NCI-H82 treated with DMSO at 0.1 percent for 48 hours (cell line): ENCODE measurements at regions not wholly inside any gene's neighbourhood (a gene's known extent, or its start where the extent isn't known, plus 50 kb on each side); places are given as distances from the start of the nearest gene placed in this dataset.
A peak's percentile ranks its signal among the peaks of the same experiment; 100 is the strongest.

ENCODE experiments used
- DNase-seq: peaks from one replicate; lab custom pipeline; 2025; ENCODE audit not compliant: unreplicated experiment; lab: John Stamatoyannopoulos, UW

DNA sequence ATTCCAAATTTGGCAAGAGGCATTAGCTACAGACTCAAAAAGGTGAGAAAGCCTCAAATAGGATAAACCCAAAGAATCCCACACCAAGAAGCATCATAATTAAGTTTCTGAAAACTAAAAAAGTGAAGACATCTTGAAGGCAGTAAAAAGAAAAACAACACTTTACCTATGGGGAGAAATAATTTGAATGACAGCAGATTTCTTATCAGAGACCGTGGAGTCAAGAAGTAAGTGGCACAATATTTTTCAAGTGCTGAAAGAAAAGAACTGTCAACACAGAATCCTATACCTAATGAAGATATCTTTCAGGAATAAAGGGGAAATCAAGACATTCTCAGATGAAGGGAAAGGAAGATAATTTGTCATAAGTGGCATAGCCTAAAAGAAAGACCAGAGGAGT lies 193.3 kb upstream of the CHD6 start:
- DNase-seq, result no peak

DNA sequence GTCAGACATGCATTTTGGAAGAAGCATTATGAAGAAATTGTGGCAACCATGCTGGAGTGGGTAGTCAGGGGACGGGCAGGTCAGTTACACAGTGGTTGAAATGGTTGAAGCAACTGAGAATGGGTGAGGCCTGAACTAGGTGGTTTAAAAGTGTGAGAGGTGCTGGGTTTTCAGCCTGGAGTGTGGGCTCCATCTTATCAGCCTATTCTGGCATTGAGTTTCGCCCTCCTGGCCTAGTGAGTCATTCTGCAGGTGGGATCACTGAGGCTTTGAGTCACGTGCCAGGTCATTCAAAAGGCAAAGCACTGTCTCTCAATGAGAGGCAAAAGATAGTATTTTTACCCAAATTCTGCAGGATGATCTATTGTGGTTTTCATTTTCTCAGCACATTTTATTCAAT lies 181.9 kb upstream of the CHD6 start:
- no peak for DNase-seq

DNA sequence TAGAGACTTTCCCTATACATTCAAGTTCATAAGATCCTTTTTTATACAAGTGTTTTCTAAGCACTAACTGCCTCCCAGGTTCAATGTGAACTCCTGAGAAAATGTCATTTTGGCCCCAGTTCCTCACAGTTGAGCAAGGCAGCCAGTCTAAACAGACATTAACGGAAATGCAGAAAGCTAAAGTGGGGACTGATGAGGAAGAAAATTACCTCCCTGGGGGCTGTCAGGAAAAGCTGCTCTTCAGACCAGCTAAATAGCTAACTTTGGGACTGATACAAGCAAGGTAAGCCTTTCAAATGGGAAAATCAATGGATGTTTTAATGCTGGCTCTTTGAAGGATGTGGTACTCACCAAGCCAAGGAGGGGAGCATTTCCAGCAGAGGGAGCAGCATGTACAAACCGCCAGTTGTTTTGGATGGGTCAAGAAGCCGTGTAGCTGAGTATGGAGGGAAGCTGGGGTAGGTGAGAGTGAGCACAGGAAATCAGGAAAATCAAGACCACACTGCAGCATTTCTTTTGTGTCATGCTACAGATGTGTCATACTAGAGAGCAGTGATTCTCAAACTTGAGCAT lies 180.8 kb upstream of the CHD6 start:
- DNase-seq, result no peak

DNA sequence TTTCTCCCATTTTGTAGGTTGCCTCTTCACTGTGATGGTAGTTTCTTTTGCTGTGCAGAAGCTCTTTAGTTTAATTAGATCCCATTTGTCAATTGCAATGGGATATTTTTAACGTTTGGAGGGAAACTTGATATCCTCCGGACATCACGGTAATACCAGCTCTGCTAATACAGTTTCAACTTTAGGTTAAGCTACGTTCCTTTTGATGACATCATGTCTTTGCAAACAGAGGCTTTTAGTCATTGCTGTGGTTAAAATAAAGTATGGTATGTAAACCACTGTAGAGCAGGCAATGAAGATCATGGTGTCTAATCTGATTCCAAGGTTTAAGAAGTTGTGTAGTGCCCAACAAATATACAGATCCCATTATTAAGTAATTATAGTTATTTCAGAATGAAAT lies 168.0 kb upstream of the CHD6 start:
- DNase-seq, result no peak

DNA sequence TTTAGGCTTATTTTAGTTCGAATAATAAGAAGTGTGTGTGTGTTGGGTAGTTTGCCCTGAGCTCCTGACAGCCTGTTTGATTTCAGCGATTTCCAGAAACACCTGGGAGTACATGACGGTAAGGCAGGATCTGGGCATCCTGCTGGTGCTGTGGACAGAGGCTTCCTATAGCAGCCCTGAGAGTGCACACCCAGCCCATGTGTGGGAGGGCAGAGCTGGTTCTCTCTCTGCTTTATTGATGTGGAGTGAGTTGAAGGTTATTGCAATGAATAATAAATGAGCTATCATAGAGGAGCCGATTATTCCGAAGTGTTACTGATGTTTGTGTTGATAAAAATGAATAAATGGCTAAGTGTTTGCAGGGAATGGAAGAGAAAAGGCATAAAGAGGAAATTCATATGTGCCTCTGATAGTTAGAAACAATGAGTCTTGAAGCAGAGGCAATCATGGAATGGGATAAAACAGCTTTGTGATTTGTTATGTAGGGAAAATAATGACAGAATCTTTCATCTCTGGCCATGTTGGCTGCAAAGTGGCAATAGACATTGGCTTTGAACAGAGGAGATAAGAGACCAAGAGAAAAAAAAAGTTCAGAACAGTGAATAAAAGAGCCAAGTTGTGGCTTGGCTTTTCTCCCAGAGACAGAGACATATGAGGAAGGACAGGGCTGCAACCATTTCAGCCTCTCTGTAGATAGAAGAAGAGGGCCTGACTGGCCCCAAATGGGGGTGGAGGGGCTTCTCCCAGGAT lies 166.2 kb upstream of the CHD6 start:
- DNase-seq, result no peak

DNA sequence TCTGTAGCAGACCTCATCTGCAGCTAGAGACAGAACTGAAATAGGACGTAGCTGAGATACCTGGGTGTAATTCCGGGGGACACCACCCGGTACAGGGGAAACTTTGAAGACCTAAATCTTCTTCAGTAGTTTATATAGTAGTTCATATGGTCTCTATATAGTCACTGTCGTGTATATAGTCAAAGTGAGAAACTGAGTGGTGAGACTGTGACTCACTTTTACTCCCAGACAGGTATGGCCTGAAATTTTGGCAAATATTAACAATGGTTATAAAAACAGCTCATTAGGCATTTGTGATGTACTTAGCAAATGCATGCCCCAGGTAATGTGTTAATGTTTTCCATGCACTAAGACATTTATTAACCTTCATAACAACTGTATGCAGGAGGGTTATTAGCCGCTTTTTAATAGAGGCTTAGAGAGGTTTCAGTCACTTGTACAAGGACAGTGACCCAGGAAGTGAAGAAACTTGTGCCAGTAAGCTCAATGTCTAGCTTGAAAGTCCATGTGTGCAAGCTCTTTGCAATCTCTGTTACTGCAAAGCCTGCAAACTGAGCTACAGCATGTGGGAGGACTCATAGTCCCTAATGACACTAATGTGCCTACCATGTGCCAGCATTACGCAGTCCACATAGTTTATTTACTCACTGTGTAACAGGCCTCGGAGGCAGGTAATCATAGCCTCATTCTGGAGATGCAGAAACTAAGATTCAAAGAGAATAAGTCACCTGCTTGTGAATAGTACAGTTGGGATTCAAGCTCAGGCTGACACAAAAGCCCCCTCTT lies 165.4 kb upstream of the CHD6 start:
- no peak for DNase-seq

DNA sequence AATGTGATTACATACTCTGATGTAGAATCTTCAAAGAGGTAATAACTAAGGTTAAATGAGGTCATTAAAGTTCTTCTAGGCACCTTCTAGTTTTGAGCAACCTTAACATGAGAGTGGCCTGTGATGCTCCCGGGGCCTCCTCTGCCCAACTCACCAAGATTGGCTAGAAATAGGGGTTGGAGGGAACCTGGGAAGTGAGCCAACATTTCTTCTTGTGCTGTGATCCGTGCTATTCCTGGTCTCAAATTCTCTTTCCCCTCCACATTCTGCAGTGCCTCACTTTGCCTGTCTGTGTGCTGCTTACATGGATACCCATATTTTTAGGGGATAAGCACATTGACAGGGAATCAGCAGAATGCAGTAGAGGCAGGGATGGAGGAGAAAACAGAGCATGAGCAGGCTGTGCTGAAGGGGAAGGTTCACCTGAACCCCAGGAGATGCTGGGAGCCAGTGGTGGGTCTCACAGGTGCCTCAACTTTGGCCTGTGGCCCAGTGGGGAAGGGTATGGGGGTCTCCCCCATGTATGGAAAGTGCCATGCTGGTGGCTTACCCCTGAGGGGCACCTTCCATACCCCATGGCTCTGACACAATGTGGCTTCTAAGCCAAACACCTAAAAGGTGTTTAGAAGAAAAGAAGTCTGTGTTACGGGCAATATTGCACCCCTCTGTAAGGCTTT lies 164.7 kb upstream of the CHD6 start:
- DNase-seq, result no peak

DNA sequence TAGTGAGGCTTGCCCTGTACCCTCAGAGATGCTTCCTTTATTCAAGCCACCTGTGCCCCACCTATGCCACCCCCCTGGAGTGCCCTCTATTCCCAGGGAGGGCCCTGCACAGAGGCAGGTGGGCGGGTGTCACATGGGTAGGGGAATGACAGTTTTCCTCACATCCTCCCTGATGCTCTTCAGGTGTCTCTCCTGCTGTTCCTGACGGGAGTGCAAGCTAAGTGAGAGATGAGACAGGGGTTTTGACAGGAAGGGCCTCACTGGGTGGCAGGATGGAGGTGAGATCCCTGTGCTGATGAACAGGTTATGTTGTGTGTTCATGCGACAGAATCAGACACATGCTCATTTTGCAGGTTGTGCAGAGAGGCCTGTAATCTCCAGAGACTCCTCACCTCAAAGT lies 164.1 kb upstream of the CHD6 start:
- DNase-seq, result no peak

DNA sequence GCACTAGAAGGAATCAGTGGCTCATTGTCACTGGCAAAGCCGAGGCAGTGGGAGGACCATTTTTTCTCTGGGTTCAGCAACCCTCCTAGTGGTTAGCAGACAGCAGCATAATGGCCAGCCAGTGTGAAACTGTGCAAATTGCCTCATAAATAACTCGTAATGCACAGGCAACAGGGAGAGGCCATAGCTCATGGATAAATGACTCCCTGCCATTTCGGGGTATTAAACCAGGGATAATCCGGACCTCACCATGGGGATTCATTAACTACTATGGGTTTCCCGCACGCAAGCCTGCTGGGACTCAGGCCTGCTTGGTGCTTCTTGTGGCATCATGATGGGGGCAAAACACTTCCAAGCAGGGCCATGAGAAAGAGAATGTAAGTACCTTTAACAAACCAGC lies 158.2 kb upstream of the CHD6 start:
- peak; percentile 40 for DNase-seq

DNA sequence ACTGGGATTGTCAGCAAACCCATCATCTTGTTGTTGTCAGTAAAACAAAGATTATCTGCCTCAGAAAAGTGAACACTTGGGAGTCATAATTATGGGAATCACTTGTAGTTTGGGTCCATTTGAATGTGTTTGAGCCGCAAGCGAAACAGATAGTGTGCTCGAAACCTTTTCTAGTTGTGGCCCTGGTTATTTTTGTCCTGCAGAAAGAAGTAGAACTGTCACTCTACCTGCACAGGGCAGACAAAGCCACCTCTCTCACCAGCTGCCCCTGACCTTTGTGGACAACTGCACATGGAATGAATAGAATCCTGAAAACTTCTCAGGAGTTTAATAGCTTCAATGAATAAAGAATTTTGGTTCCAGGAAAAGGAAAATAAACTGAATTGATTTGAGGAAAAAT lies 156.1 kb upstream of the CHD6 start:
- DNase-seq, result no peak

DNA sequence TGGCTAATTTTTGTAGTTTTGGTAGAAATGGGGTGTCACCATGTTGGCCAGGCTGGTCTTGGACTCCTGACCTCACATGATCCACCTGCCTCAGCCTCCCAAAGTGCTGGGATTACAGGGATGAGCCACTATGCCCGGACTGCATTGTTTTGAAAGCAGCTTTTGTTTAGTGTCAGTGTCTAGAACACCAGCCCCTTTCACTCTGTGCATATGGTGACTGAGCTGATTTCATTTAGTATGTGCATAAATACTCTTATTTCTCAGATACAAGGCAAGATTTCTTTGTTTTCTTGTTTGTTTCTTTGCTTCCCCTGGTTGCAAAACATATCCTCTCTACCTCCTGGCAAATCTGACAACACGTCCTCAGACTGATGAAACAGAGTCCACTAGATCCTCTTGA lies 152.8 kb upstream of the CHD6 start:
- no peak for DNase-seq

DNA sequence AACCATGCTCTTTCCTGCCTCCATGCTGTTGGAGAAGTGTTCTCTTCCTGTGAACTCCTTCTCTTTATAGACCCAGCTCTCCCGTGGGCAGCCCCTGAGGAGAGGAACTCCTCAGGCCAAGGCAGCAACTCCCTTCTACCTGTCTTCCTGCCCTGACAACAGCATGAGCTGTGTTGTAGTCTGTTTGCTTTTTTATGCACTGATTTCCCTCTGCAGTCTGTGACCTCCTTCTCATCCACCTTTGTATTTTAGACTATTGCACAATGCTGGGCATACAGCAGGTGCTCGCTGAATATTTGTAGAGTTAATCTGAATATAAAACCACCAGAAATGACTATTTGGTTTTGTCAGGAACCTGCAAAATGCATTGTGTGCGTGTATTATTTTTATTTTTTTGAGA lies 152.2 kb upstream of the CHD6 start:
- no peak for DNase-seq

DNA sequence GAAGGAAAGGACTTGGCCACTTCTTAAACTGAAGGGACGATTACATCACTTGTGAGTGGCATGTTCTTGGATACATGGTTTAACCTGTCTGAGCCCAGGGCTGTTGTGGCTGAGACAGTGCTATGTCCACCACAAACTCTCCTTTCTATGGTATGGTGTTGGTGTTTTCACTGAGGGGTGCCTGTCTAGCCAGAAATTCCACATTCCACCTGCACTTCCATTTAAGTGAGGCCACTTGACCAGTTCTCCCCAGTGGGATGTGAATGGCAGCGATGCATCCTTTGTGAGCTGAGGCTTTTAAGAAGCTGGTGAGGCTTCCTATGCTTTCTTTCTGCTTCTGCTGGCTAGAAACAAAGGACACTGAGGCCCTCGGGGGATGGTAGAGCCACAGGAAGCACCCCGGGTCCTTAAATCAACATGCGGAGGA lies 151.4 kb upstream of the CHD6 start:
- DNase-seq, result no peak

DNA sequence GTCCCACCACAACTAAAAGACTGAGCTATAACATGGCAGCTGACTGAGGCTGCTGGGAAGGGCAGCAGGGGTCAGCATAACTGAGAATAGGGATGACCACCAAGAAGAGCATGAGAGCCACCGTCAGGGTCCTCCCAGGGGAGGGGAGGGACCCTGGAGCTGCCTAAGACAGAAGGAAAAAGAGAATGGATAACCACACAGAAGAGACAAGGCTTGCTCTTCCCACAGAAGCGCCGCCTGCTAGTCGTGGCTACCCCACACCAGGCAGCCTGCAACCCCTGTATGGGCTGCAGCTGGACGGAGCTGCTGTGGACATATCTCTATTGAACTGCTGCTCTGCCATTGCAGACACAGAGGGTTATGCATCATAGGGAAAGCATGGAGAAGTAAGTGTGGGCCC lies 132.0 kb upstream of the CHD6 start:
- DNase-seq, result no peak

DNA sequence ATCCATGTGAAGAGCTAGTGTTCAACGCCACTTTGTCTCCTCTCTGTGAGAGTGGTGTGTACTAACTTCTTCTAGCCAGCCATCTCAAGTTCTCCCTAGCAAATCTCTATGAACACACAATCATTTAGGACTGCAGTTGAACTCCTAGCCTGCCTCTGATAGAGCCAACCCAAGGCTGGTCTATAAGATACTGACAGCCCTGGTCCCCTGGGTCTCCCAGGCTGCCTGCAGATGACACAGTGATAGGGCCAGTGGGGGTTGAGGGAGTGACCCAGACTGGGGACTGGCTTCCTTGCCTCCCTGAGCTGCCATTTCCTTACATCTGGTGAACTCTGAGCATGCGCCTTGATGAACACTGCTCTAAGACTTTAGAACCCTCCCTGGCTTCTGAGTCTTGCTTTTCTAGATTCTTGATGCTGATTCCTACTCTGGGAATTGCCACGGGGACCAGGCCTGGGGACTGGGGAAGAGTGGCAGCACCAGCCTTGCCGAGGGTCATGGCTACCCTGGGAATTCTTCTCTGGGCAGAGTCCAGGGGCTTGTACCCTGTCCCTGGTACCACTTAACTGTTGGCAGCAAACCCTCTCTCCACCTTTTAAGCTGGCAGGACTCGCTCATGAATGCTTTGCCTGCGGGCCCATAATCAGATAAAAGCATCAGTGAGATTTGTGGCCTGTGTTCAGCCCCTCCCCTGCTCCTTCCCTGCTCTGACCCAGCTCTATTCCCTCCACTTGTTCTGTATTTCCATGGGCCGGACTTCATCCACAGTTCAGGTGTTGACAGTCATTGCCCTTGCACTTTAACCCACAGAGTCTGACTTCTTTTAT lies 130.8 kb upstream of the CHD6 start:
- peak; percentile 46 for DNase-seq

DNA sequence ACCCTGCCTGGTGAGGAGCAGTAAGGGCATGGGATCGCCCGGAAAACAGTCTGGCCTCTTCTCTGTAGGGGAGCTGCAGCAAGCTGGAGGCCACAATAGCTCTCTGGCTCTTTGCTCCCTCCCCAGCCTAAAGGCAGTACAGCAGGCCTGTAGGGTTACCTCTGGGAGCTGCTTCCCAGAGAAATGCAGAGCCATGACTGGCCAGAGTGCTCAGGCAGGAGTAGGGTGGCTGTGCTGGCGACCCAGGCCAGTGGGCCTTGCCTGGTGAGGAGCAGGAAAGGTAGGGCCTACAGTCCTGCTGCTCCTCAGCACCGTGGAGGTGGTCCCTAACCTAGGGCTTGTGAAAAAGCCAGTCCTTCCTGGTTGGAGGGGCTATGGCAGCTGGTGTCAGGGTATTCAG lies 129.9 kb upstream of the CHD6 start:
- no peak for DNase-seq

DNA sequence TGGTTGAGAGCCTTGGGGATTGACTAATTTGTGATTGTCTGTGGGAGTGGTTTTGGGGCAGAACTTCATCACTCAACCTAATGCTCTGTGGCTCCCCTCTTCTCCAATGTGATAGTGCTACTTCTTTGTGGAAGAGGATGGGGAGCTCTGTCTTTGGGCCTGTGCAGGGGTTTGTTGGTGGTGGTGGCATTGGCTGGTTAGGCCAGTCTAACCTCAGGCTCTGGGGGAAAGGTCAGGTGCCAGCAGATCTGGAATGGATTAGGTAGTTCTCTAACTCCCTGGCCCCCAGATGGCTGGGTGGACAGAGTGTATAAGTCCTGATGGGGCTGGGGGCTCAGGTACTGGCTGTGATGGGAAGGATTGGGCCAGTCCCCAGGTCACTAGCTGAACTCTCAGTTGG lies 129.0 kb upstream of the CHD6 start:
- no peak for DNase-seq

DNA sequence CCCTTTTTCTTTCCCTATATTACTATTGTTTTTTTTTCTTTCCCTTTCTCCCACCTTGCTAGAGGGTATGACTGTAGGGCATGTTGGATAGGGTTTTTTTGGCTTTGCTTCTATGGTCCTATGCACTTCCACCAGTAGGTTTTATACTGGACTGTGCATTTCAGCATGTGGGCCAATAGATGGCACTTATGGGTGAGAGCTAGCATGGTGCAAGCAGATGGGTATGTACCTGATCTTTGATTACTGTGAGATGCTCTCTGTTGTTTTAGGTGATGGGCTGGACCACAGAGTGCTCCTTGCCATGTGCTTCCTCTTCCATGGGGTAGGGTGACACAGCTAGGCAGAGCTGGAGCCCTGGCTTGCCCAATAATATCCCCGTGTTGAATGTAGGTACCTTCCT lies 128.5 kb upstream of the CHD6 start:
- DNase-seq, result no peak

DNA sequence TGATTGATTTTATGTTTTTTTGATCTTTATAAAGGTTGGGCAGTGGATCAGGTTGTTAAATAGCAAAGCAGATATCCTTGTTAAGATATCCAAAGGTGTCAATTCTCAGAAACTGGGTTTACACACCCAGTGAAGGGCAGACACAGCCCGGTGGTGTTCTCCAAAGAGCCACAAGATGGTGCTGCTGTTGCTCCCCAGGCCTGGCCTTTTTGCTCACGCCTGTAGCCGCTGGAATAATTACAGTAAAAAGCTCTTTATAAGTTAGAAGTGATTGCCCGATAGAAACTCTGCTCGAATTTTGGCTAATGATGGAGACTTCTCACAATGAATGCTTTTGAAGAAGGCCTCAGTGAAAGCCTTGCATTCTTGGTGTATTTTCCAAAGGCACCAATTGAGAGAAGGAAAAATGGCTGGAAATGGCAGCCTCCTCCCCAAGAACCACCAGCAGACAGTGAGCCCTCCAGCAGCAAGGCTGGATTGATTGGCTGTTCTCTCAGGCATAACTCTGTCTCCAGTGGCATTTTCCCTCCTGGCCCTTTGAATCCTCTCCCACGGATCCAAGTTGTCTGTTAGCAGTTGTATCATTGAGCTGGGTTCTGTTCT lies 120.5 kb upstream of the CHD6 start:
- peak; percentile 71 for DNase-seq

DNA sequence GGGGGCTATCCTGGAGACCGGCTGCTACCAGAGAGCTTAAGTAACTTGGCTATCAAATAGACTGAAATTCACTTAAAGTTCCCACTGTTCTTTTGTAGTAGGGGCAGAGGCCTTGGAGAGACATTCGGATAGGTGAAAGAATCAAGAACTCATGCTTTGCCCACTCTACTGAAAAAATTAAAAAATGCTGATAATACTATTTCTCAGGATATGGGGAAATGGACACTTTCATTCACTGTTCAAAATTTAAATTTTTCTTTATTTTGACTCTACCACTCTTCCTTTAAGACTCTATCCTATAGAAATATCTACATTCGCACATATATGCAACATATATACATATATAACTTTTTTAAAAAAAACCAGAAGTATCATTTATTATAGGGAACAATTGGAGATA lies 117.8 kb upstream of the CHD6 start:
- DNase-seq, result no peak
